K562 (cell line): ENCODE measurements at regions not wholly inside any gene's neighbourhood (a gene's known extent, or its start where the extent isn't known, plus 50 kb on each side); places are given as distances from the start of the nearest gene placed in this dataset.

Experiments used
- ATAC-seq: fragments of 200-7000 bp; cut with Tn5 transposase; 3 replicates; pipeline ENCODE4 v1.9.1; 2020; ENCODE audit warnings: moderate library complexity
- BruUV-seq: library from RNA; stranded (reverse); fragments of 400-500 nt; replicated peaks from 2 replicates; lab custom pipeline; 2021; lab: Mats Ljungman, UMichigan
- CTCF ChIA-PET: fragments of 300-600 bp; formaldehyde crosslinking; extraction: SDS; loops from one replicate; lab custom pipeline; 2021; ENCODE audit warnings: low intra/inter-chr PET ratio; lab: Yijun Ruan, JAX
- POLR2A ChIA-PET: fragments of 300-600, 350-650 bp; sonication (Branson Sonifier 250); formaldehyde crosslinking; extraction: SDS; loops from one replicate; lab custom pipeline; 2021; ENCODE audit warnings: antibody characterized with exemption, inconsistent platforms; lab: Yijun Ruan, JAX
- DNase-seq, 4 experiments: peaks; one replicate each; pipeline versions ENCODE4 v3.0.0 to v3.0.0-alpha.2; 2011 to 2018; ENCODE audit warnings: low spot score in 3 of 4, mixed read lengths in 3 of 4; ENCODE audit errors: extremely low read depth in 1 of 4
- FAIRE-seq: peaks from 2 replicates; lab custom pipeline; 2011; peaks lifted over from hg19 to GRCh38; lab: Jason Lieb, UNC
- H2AFZ ChIP-seq: 2 replicates; pipeline ENCODE4 v1.6.0; 2011; ENCODE audit warnings: low read depth, low read length, control low read depth, inconsistent platforms
- H3K27ac ChIP-seq: fragments of 200-600 bp; 3 replicates; pipeline ENCODE4 v1.8.0; 2011; ENCODE audit warnings: low read depth, mild to moderate bottlenecking, control low read depth, inconsistent platforms, low read length, moderate library complexity, mixed read lengths; ENCODE audit errors: extremely low read depth
- H3K27me3 ChIP-seq, 2 experiments: fragments of 300-600 bp in 1 of 2; 2 replicates in 1 of 2; 3 replicates in 1 of 2; pipeline versions ENCODE4 v1.6.0 to v1.8.0; 2011; ENCODE audit warnings: inconsistent platforms in 2 of 2, low read length in 2 of 2, mild to moderate bottlenecking in 1 of 2, mixed read lengths in 1 of 2, moderate library complexity in 1 of 2; ENCODE audit not compliant: control insufficient read depth in 2 of 2, insufficient read depth in 2 of 2
- H3K36me3 ChIP-seq: fragments of 300-600 bp; 3 replicates; pipeline ENCODE4 v1.8.0; 2011; ENCODE audit warnings: mild to moderate bottlenecking, low read length, inconsistent platforms; ENCODE audit not compliant: control insufficient read depth, insufficient read depth
- H3K4me1 ChIP-seq, 2 experiments: fragments of 200-600 bp in 1 of 2; replicated peaks in 1 of 2; 2 replicates in 1 of 2; 3 replicates in 1 of 2; pipeline versions ENCODE4 v1.5.1 to v1.8.0; 2011; ENCODE audit warnings: inconsistent platforms in 2 of 2, low read length in 2 of 2, mild to moderate bottlenecking in 1 of 2, mixed read lengths in 1 of 2, moderate library complexity in 1 of 2; ENCODE audit not compliant: control insufficient read depth in 2 of 2, insufficient read depth in 2 of 2
- H3K4me2 ChIP-seq: 2 replicates; pipeline ENCODE4 v1.6.1; 2011; ENCODE audit warnings: low read length, control low read depth, inconsistent platforms, mixed read lengths; ENCODE audit not compliant: insufficient read depth
- H3K4me3 ChIP-seq: fragments of 200-600 bp; sonication (generic), shearing (Covaris generic); 2 replicates; pipeline ENCODE4 v1.5.1; 2016; ENCODE audit warnings: control low read depth, inconsistent platforms
- H3K79me2 ChIP-seq: fragments of 200-600 bp; 3 replicates; pipeline ENCODE4 v1.8.0; 2011; ENCODE audit warnings: low read length, inconsistent platforms; ENCODE audit not compliant: control insufficient read depth, insufficient read depth
- H3K9ac ChIP-seq, 2 experiments: 2 replicates each; pipeline versions ENCODE4 v1.6.0 to v1.6.1; 2011; ENCODE audit warnings: low read depth in 2 of 2, low read length in 2 of 2, control low read depth in 1 of 2, inconsistent platforms in 1 of 2, mild to moderate bottlenecking in 1 of 2, mixed read lengths in 1 of 2; ENCODE audit not compliant: insufficient read depth in 1 of 2
- H3K9me1 ChIP-seq: one replicate; pipeline ENCODE4 v1.6.0; 2011; ENCODE audit warnings: inconsistent platforms, mild to moderate bottlenecking, low read length, moderate library complexity; ENCODE audit not compliant: control insufficient read depth, insufficient read depth
- H3K9me3 ChIP-seq: replicated peaks from 2 replicates; pipeline ENCODE4 v1.5.1; 2011; ENCODE audit warnings: low read depth, low read length, inconsistent platforms; ENCODE audit not compliant: control insufficient read depth, insufficient read depth
- H4K20me1 ChIP-seq: replicated peaks from 2 replicates; pipeline ENCODE4 v1.6.1; 2011; ENCODE audit warnings: low read length, inconsistent platforms, mixed read lengths; ENCODE audit not compliant: control insufficient read depth, insufficient read depth
- ARID1B ChIP-seq: fragments of 450-650 bp; IDR thresholded peaks from 2 replicates; pipeline ENCODE4 v1.6.1; 2016; ENCODE audit warnings: antibody characterized with exemption, mild to moderate bottlenecking, inconsistent platforms
- FOSL1 ChIP-seq: fragments of 200-800 bp; sonication (Bioruptor generic); conservative IDR thresholded peaks from 2 replicates; pipeline ENCODE4 v1.6.1; 2016; ENCODE audit warnings: missing genetic modification characterization, missing compliant biosample characterization
- FOXK2 ChIP-seq, 2 experiments: fragments of 450-650 bp; IDR thresholded peaks in 1 of 2; conservative IDR thresholded peaks in 1 of 2; 2 replicates each; pipeline ENCODE4 v1.6.1; 2016; ENCODE audit warnings: low read depth in 2 of 2, mild to moderate bottlenecking in 1 of 2
- FOXM1 ChIP-seq, 2 experiments: fragments of 450-650 bp in 1 of 2; sonication (generic) in 1 of 2; formaldehyde crosslinking in 1 of 2; IDR thresholded peaks; 2 replicates each; pipeline versions ENCODE4 v1.6.1 to v1.9.0; 2017 to 2022; ENCODE audit warnings: low read depth in 2 of 2, mild to moderate bottlenecking in 2 of 2, missing genetic modification reagents in 1 of 2, moderate library complexity in 1 of 2
- HCFC1 ChIP-seq: IDR thresholded peaks from 2 replicates; pipeline ENCODE4 v1.6.1; 2012; ENCODE audit warnings: low read depth, low read length, improper control_type of control experiment
- HLTF ChIP-seq: fragments of 450-650 bp; IDR thresholded peaks from 2 replicates; pipeline ENCODE4 v1.6.1; 2016
- JUND ChIP-seq, 2 experiments: IDR thresholded peaks; 2 replicates in 1 of 2; 3 replicates in 1 of 2; pipeline ENCODE4 v1.6.1; 2011; ENCODE audit warnings: borderline replicate concordance in 2 of 2, low read depth in 2 of 2, low read length in 2 of 2, improper control_type of control experiment in 1 of 2, missing biosample characterization in 1 of 2, missing genetic modification characterization in 1 of 2, missing genetic modification reagents in 1 of 2
- LARP7 ChIP-seq: fragments of 450-650 bp; IDR thresholded peaks from 2 replicates; pipeline ENCODE4 v1.6.1; 2016
- MEF2D ChIP-seq: conservative IDR thresholded peaks from 2 replicates; pipeline ENCODE4 v1.6.1; 2016; ENCODE audit warnings: low read depth, missing genetic modification characterization, missing compliant biosample characterization
- MTF1 ChIP-seq: fragments of 250-450 bp; sonication (Bioruptor Pico); IDR thresholded peaks from 2 replicates; pipeline ENCODE4 v1.9.0; 2021; ENCODE audit warnings: moderate library complexity, mild to moderate bottlenecking, inconsistent platforms, borderline replicate concordance
- PHF21A ChIP-seq: fragments of 450-650 bp; IDR thresholded peaks from 2 replicates; pipeline ENCODE4 v1.6.1; 2017; ENCODE audit warnings: low read depth, borderline replicate concordance
- TEAD4 ChIP-seq, 2 experiments: sonication (generic) in 1 of 2; formaldehyde crosslinking in 1 of 2; IDR thresholded peaks; 2 replicates each; pipeline versions ENCODE4 v1.6.1 to v1.8.0; 2012 to 2022; ENCODE audit warnings: borderline replicate concordance in 1 of 2, inconsistent platforms in 1 of 2, low read length in 1 of 2, mild to moderate bottlenecking in 1 of 2, missing genetic modification reagents in 1 of 2
- ZFP36 ChIP-seq: fragments of 150-350 bp; IDR thresholded peaks from 2 replicates; pipeline ENCODE4 v1.6.1; 2018; ENCODE audit warnings: low read length, low read depth; ENCODE audit not compliant: partially characterized antibody
- ZFX ChIP-seq: sonication (generic); formaldehyde crosslinking; IDR thresholded peaks from 2 replicates; pipeline ENCODE4 v1.8.0; 2022; ENCODE audit warnings: mild to moderate bottlenecking, missing genetic modification reagents, moderate library complexity
- ZNF12 ChIP-seq: sonication (generic); formaldehyde crosslinking; IDR thresholded peaks from 2 replicates; pipeline ENCODE4 v1.4.0; 2020; ENCODE audit warnings: mild to moderate bottlenecking, missing genetic modification reagents
- ZNF311 ChIP-seq: fragments of 250-450 bp; sonication (Bioruptor Pico); IDR thresholded peaks from 2 replicates; pipeline ENCODE4 v1.4.0; 2020; ENCODE audit warnings: mild to moderate bottlenecking, moderate library complexity
- ZNF785 ChIP-seq: fragments of 250-450 bp; sonication (Bioruptor Pico); IDR thresholded peaks from 2 replicates; pipeline ENCODE4 v1.4.0; 2020; ENCODE audit warnings: mild to moderate bottlenecking
- ZSCAN32 ChIP-seq: fragments of 450-650 bp; formaldehyde crosslinking; IDR thresholded peaks from 2 replicates; pipeline ENCODE4 v1.4.0; 2020; ENCODE audit warnings: mild to moderate bottlenecking, moderate library complexity
- WGBS: fragments of 100-300 bp; shearing (Covaris generic); methylation state at CpG from one replicate; pipeline ENCODE4 v1.1.6; 2016; ENCODE audit warnings: low coverage, mixed read lengths; ENCODE audit not compliant: insufficient coverage; ENCODE audit errors: missing lambda C conversion rate; 5-methylcytosine and 5-hydroxymethylcytosine counted together
- in situ Hi-C: fragments of 300-500 bp; cut with MboI; formaldehyde crosslinking; loops from 4 replicates; pipeline ENCODE4 v1.15.0; 2018; ENCODE audit warnings: inconsistent platforms, mixed read lengths
- intact Hi-C: fragments of 100-400 bp; cut with micrococcal nuclease; formaldehyde crosslinking; loops from 2 replicates; pipeline ENCODE4 v1.14.2; 2022
- TF ChIP-seq, protein P1 (sequence below): fragments of 450-650 bp; IDR thresholded peaks from 2 replicates; pipeline ENCODE4 v1.6.1; 2017; ENCODE audit warnings: mild to moderate bottlenecking, moderate library complexity
- TF ChIP-seq, protein P2 (sequence below): fragments of 450-650 bp; formaldehyde crosslinking; IDR thresholded peaks from 2 replicates; pipeline ENCODE4 v1.4.0; 2022; ENCODE audit warnings: mild to moderate bottlenecking, moderate library complexity
- TF ChIP-seq, protein P3 (sequence below): sonication (generic); formaldehyde crosslinking; IDR thresholded peaks from 2 replicates; pipeline ENCODE4 v1.9.0; 2022; ENCODE audit warnings: mild to moderate bottlenecking, missing genetic modification reagents

DNA sequence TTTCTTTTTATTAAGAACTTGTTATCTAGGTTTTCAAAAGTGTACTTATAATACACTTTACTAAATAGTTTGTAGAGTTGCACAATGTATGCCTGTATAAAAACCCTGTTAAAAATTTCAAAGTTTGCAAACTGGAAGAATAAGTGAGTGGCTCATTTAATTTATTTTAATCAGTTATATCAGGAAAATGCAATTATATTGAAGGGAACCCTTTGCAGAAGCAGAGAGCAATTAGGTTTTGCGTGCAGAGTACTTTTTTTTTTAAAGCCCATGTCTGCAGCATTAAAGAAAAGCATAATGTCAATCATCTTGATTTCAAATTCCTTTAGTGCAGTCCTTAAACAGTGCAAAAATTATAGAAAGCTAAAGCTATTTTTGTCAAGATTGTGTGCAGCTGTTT lies 271.3 kb upstream of the LDB2 start (continued):
- TF ChIP-seq MEF2D (tag) (no peak), ZNF785 (no peak), HLTF (no peak), ARID1B (no peak)

DNA sequence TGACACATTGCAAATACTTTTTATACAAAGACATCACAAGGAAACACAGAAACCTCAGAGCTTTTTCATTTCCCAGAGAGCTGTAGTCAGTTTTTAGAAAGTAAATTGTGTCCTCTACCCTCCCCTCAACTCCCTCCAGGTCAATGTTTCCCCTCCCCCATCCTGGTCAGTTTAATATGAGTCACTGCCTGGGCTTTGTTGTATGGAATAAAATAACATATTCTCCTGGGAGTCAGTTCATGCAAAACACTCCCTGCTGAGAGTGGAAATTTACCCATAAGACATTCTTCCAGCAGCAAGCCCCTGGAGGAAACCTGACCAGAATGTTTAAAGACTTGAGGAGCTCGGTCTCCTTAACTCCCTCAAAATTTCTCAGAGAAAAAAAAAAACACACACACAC lies 270.1 kb upstream of the LDB2 start:
- ATAC-seq (no peak), FAIRE-seq (no peak), DNase-seq (no peak)
- CTCF ChIA-PET: no interaction called here
- H3K9me3 ChIP-seq: no peaks in the 10 kb centered on the region
- no TSS peak for BruUV-seq
- no peaks in the 10 kb centered on the region for H3K27me3 ChIP-seq
- no peaks in the 10 kb centered on the region for H3K36me3 ChIP-seq
- no peaks in the 10 kb centered on the region for H3K79me2 ChIP-seq
- in situ Hi-C loops (no loop called here), intact Hi-C loops (no loop called here)
- H4K20me1 ChIP-seq: no peaks in the 10 kb centered on the region
- WGBS: 0% methylated on average over 1 of the region's 1 CpG
- no peak overlapping the region for H3K4me3 ChIP-seq
- H3K9me1 ChIP-seq: no peaks in the 10 kb centered on the region
- no peaks in the 10 kb centered on the region for H3K4me1 ChIP-seq
- H3K4me2 ChIP-seq: no peak overlapping the region
- H3K27ac ChIP-seq: no peak overlapping the region
- POLR2A ChIA-PET: no interaction called here
- H2AFZ ChIP-seq: no peak overlapping the region
- no peak overlapping the region for H3K9ac ChIP-seq
- TF ChIP-seq TEAD4 (IDR thresholded peaks at IDR 0.05; ENCODE audit: low read length) (no peak), TEAD4 (CRISPR knock-in tag; IDR thresholded peaks at IDR 0.05; ENCODE audit: borderline replicate concordance) (no peak), JUND (IDR thresholded peaks at IDR 0.05; ENCODE audit: borderline replicate concordance, low read depth, low read length) (no peak), JUND (tag; IDR thresholded peaks at IDR 0.05; ENCODE audit: borderline replicate concordance, low read depth, low read length) (no peak), ZNF12 (no peak), LARP7 (no peak), FOXK2 (conservative IDR thresholded peaks at IDR 0.05 in 1 of 2, IDR thresholded peaks at IDR 0.05 in 1 of 2; ENCODE audit: low read depth in 2 of 2) (no peak), ZFX (CRISPR knock-in tag) (no peak), FOSL1 (tag) (no peak), ZNF311 (CRISPR knock-in tag) (no peak), PHF21A (no peak), FOXM1 (IDR thresholded peaks at IDR 0.05; ENCODE audit: low read depth) (no peak), FOXM1 (CRISPR knock-in tag; IDR thresholded peaks at IDR 0.05; ENCODE audit: low read depth) (no peak), MTF1 (CRISPR knock-in tag) (no peak), ZFP36 (no peak), ZSCAN32 (CRISPR knock-in tag) (no peak), HCFC1 (no peak)
- TF ChIP-seq, protein P1, sequence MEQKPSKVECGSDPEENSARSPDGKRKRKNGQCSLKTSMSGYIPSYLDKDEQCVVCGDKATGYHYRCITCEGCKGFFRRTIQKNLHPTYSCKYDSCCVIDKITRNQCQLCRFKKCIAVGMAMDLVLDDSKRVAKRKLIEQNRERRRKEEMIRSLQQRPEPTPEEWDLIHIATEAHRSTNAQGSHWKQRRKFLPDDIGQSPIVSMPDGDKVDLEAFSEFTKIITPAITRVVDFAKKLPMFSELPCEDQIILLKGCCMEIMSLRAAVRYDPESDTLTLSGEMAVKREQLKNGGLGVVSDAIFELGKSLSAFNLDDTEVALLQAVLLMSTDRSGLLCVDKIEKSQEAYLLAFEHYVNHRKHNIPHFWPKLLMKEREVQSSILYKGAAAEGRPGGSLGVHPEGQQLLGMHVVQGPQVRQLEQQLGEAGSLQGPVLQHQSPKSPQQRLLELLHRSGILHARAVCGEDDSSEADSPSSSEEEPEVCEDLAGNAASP: no peak
- TF ChIP-seq, protein P2, sequence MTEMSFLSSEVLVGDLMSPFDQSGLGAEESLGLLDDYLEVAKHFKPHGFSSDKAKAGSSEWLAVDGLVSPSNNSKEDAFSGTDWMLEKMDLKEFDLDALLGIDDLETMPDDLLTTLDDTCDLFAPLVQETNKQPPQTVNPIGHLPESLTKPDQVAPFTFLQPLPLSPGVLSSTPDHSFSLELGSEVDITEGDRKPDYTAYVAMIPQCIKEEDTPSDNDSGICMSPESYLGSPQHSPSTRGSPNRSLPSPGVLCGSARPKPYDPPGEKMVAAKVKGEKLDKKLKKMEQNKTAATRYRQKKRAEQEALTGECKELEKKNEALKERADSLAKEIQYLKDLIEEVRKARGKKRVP: no peak
- TF ChIP-seq, protein P3, sequence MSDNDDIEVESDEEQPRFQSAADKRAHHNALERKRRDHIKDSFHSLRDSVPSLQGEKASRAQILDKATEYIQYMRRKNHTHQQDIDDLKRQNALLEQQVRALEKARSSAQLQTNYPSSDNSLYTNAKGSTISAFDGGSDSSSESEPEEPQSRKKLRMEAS (CRISPR knock-in tag): no peak
